H1 (cell line): ENCODE measurements at regions not wholly inside any gene's neighbourhood (a gene's known extent, or its start where the extent isn't known, plus 50 kb on each side); places are given as distances from the start of the nearest gene placed in this dataset.

Experiments used
- BRCA1 ChIP-seq: IDR thresholded peaks from 2 replicates; pipeline ENCODE4 v1.6.1; 2012; ENCODE audit warnings: low read depth, low read length, improper control_type of control experiment
- EP300 ChIP-seq, 2 experiments: IDR thresholded peaks; 1 replicate in 1 of 2; 2 replicates in 1 of 2; pipeline ENCODE4 v1.6.1; 2011 to 2012; ENCODE audit warnings: low read depth in 2 of 2, low read length in 2 of 2, mild to moderate bottlenecking in 2 of 2, borderline replicate concordance in 1 of 2, inconsistent platforms in 1 of 2, moderate library complexity in 1 of 2
- EZH2 ChIP-seq: fragments of 200-600 bp; sonication (generic); IDR thresholded peaks from 2 replicates; pipeline ENCODE4 v1.7.1; 2012; ENCODE audit warnings: low read depth, mild to moderate bottlenecking, moderate library complexity, low read length, inconsistent platforms; ENCODE audit not compliant: severe bottlenecking
- GABPA ChIP-seq: IDR thresholded peaks from 2 replicates; pipeline ENCODE4 v1.6.1; 2011; ENCODE audit warnings: mild to moderate bottlenecking, low read length, moderate library complexity, borderline replicate concordance; ENCODE audit not compliant: insufficient read depth
- MAX ChIP-seq: IDR thresholded peaks from 2 replicates; pipeline ENCODE4 v1.6.1; 2012; ENCODE audit warnings: inconsistent platforms
- POLR2A ChIP-seq, 2 experiments: IDR thresholded peaks; 1 replicate in 1 of 2; 2 replicates in 1 of 2; pipeline ENCODE4 v1.6.1; 2011; ENCODE audit warnings: low read depth in 2 of 2, low read length in 2 of 2, mild to moderate bottlenecking in 2 of 2; ENCODE audit errors: control extremely low read depth in 1 of 2
- POLR2AphosphoS5 ChIP-seq: IDR thresholded peaks from 2 replicates; pipeline ENCODE4 v1.6.1; 2011; ENCODE audit warnings: low read depth, low read length
- POU5F1 ChIP-seq: IDR thresholded peaks from 2 replicates; pipeline ENCODE4 v1.6.1; 2011; ENCODE audit warnings: low read depth, mild to moderate bottlenecking, low read length, moderate library complexity
- RNF2 ChIP-seq: fragments of 200-900, 300-1000 bp; sonication (generic); IDR thresholded peaks from 2 replicates; pipeline ENCODE4 v1.7.1; 2016; ENCODE audit warnings: borderline replicate concordance, low read depth, mild to moderate bottlenecking, antibody characterized with exemption, low read length; ENCODE audit not compliant: poor library complexity, severe bottlenecking; ENCODE audit errors: missing control alignments
- ZNF274 ChIP-seq: IDR thresholded peaks from 2 replicates; pipeline ENCODE4 v1.7.0; 2012; ENCODE audit warnings: low read length, borderline replicate concordance; ENCODE audit errors: extremely low read depth
- TF ChIP-seq, protein P1 (sequence below), 3 experiments: IDR thresholded peaks; 1 replicate in 2 of 3; 2 replicates in 1 of 3; pipeline versions ENCODE4 v1.5.1 to v1.6.1; 2011; ENCODE audit warnings: low read length in 3 of 3, mild to moderate bottlenecking in 3 of 3, inconsistent platforms in 2 of 3, low read depth in 1 of 3, moderate library complexity in 1 of 3; ENCODE audit not compliant: insufficient read depth in 1 of 3; ENCODE audit errors: control extremely low read depth in 1 of 3

DNA sequence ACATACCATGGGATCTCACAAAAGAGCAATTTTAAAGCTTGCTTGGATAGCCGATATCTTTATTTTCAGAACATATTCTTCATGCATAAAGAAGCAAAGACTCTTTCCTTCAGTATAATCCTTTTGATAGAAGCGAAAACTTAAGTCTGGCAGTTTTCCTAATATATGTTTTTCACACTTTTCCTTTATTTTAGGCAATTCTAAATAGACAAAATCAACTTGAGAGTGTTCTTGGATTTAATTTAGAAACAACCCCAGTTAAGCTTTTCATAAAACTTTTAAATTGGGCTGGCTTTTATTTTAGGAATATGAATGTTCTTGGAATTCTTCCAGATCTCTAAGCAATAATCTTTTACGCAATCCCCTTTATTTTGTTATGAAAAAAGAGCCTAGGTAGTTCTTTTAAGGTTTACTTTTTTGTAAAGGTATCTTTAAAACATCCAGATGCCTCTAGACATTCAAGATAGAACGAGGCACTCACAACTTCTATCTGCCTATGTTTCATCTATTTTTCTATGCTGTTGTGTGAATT is 51.5 kb upstream of the HSPB3 start:
- TF ChIP-seq POLR2AphosphoS5, result no peak
- TF ChIP-seq, protein P1, sequence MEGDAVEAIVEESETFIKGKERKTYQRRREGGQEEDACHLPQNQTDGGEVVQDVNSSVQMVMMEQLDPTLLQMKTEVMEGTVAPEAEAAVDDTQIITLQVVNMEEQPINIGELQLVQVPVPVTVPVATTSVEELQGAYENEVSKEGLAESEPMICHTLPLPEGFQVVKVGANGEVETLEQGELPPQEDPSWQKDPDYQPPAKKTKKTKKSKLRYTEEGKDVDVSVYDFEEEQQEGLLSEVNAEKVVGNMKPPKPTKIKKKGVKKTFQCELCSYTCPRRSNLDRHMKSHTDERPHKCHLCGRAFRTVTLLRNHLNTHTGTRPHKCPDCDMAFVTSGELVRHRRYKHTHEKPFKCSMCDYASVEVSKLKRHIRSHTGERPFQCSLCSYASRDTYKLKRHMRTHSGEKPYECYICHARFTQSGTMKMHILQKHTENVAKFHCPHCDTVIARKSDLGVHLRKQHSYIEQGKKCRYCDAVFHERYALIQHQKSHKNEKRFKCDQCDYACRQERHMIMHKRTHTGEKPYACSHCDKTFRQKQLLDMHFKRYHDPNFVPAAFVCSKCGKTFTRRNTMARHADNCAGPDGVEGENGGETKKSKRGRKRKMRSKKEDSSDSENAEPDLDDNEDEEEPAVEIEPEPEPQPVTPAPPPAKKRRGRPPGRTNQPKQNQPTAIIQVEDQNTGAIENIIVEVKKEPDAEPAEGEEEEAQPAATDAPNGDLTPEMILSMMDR (IDR thresholded peaks at IDR 0.05; ENCODE audit: control extremely low read depth in 1 of 3, insufficient read depth in 1 of 3, low read depth in 1 of 3, low read length in 3 of 3), result no peak
- no peak for TF ChIP-seq ZNF274
- TF ChIP-seq BRCA1, result no peak
- no peak for TF ChIP-seq RNF2
- no peak for TF ChIP-seq POLR2A (IDR thresholded peaks at IDR 0.05; ENCODE audit: control extremely low read depth in 1 of 2, low read depth in 2 of 2, low read length in 2 of 2)
- no peak for TF ChIP-seq EZH2
- TF ChIP-seq POU5F1, result no peak
- TF ChIP-seq MAX, result no peak
- no peak for TF ChIP-seq EP300 (IDR thresholded peaks at IDR 0.05; ENCODE audit: borderline replicate concordance in 1 of 2, low read depth in 2 of 2, low read length in 2 of 2)
- TF ChIP-seq GABPA, result no peak
